ENCODE measurements at regions not wholly inside any gene's neighbourhood (a gene's known extent, or its start where the extent isn't known, plus 50 kb on each side); places are given as distances from the start of the nearest gene placed in this dataset.
"Not testable (repeated sequence)": the region's sequence is repeated elsewhere in the genome, so short reads cannot be mapped to it uniquely, and the experiment has no call there.

DNA sequence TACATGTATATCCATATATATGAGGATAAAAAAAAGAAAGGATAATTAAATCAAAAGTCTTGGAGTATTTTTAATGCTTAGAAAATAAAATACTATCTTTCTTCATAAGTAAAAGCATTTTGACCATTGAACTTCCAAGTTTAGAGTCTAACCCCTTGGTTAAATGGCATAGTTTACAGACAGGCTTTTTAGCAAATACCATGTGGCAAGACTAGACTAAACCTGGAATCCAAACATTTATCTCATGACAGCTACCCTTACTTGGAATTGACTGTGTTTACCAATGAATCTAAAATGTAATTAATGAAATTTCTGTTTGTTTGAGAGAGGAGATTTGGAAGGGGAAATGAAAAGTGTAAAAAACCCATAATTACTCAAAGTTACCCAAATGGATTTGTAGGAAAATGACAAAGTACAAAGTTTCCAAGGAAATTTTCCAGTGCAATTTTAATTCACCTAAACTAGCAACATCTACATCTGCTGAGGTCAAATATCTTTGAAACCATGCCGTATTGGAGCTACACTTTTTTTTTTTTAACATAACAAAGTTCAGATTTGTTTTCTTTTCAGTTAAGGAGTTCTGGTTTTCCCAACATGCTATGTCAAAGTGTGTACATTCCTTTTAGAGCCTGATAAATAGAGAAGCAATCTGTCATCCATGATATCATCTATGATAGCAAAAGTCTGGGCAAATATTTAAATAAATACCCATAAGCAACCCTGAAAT, 272.1 kb upstream of the DAB2 start:
- DNase-seq (ENCODE audit: low read depth), result no peak

DNA sequence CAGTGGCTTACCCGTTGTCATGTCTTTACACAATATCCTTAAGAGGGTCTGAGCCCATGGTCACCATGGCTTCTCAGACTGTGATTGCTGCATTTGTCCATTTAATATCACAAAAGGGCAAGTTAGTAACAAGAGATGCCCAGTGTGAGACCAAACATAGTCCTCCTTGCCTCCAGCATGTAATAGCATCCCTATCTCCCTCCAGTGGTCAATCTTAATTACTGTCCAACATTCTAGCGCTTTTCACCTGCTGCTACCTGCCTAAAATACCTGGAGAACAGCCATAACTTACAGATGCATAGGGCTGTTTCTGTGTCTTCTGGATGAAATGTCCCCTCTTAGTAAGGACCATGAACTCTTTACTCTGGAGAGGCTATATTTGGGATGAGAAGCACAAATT, 267.2 kb upstream of the DAB2 start:
- DNase-seq (ENCODE audit: low read depth), result no peak

DNA sequence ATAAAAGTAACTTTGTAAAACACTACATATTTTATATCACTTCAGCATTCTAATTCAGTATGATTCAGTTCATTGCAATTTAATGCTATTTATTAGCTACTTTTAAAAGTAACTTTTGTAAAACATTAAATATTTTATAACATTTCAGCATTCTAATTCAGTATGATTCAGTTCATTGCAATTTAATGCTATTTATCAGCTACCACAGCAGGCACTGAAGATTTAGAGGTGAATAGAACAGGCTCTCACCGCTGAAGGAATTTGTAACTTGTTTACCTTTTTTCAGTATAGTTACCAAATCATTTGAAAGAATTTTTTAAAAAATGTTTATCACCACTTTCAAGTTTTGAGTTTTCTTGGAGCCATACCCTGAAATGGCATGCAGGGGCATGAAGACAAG, 266.4 kb upstream of the DAB2 start:
- no peak for DNase-seq (ENCODE audit: low read depth)

DNA sequence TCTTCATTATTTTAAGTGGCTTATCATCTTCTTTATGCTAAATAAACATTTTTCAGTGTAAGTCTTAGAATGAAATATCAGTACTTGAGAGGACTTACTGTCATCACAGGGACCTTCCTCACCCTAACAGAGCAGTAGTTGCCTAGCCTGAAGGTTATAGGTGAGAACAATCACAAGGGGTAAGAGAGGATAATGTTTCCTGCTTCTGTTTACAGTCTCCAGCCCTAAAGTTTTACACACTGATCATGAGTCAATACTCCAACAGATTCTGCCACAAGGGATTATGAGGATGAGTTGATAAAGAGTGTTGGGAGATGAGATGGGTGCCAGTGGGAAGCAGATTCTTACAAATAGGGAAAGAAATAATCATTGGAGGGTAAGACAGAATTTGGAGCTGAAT, 265.1 kb upstream of the DAB2 start:
- DNase-seq (ENCODE audit: low read depth), result no peak

DNA sequence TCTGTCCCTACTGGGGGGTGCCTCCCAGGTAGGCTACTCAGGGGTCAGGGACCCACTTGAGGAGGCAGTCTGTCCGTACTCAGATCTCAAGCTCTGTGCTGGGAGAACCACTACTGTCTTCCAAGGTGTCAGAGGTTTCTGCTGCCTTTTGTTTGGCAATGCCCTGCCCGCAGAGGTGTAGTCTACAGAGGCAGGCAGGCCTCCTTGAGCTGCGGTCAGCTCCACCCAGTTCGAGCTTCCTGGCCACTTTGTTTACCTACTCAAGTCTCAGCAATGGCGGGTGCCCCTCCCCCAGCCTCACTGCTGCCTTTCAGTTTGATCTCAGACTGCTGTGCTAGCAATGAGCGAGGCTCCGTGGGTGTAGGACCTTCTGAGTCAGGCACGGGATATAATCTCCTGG, 263.1 kb upstream of the DAB2 start:
- not testable (repeated sequence) for DNase-seq (ENCODE audit: low read depth)

DNA sequence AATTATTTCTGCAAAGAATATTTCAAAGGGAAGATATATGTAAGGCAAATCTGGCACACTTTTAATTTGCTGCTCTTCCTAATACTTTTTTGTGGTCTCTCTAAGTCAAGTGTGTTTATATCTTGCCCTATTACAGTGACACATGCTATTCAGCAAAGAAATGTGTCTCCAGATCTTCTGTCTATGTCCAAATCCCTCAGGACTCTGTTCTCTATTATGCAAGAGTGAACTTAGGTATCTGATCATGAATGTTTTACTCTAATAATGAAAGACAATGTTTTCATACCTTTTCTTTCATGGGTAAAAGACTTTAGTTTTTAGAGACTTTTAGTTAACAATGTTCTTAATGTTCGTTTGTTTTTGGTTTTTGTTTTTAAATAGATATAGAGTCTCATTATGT, 255.4 kb upstream of the DAB2 start:
- DNase-seq (ENCODE audit: low read depth), result no peak

DNA sequence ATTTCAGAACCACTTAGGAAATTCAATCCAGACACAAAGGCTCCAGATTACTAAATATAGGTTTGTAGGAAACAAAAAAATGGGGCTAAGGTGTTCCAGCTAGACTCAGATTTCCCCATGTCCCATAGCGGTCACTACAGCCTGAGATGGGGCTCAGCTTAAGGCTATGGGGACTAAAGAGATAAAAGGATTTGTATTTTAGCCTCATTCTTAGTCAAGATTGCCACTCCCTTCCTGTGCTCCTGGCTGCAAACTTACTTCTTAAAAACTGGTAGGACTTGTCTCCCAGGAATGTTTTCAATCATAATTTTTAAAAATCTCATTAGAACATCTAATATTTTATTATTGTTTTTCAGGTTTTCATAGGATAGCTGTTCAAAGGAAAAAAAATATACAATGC, 253.8 kb upstream of the DAB2 start:
- no peak for DNase-seq (ENCODE audit: low read depth)

DNA sequence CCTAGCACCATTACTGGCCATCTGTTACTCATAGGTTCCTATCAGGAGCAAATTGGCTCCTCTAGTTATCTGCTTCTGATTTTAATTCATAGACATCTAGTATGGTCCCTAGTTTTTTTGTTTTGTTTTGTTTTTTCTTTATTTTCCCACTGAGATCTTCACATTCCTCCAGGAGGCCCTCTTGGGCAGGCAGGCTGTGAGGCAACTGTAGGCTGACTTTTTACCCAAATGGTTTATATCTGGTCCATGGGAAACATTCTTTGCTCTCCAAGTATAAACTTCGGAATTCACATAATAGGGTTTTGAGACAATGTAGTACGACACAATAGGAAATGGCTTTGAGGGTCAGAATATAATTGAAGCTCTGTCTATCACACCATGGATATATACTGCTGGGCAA, 250.9 kb upstream of the DAB2 start:
- no peak for DNase-seq (ENCODE audit: low read depth)

DNA sequence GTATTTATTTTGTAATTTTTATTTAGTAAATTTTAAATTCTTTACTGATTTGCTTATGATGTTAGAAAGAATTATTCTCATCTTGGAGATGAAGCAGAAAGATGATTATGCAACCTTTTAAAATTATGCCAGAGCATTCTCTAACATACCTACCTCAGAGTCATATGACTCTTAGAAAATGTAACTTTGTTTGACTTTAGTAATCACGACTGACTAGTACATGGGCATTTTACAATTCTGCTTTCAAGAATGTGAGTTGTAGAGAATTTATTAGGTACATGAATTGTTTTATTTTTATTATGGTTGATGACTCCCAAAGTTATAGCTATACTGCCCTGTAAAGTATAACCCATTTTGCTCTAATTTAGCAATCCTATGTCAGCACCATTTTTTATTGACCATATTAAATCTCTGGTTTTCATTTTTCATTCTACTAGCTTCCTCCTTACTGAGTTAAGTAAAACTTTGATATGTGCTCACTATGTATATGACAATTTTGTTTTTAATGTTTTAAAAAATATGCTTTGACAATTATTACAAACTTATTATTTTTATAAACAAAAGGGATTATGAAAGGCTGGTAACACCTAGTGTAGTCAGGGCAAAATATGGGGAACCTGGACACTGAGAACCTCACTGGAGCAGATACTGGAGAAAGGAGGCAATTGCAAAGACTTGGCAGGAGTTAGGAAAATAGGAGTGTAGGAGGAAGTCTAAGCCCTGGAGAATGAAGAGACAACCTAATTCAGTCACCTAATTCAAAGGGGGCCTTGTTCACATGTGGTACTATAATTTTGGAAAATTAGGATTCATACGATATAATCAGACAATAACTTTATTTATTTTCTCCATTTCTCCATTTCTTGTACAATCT, 249.7 kb upstream of the DAB2 start:
- DNase-seq (ENCODE audit: low read depth), result no peak

DNA sequence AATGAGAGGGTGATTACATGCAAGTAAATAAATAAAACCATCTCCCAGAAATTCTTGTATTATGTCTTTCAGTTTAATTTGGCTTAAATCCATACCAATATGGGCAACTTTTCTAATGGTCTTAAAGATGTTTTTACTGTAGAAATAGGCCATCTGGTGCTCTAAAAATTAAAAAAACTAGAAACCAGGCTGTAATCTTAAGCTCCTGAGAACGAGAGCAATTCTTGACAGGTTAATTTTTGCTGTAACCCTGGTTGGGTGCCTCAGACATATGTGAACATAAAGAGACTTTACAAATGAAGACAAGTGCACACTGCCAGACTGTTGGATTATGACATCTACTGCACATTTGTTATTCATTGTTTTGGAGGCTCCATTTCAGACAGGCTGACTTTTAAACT, 246.8 kb upstream of the DAB2 start:
- no peak for DNase-seq (ENCODE audit: low read depth)

DNA sequence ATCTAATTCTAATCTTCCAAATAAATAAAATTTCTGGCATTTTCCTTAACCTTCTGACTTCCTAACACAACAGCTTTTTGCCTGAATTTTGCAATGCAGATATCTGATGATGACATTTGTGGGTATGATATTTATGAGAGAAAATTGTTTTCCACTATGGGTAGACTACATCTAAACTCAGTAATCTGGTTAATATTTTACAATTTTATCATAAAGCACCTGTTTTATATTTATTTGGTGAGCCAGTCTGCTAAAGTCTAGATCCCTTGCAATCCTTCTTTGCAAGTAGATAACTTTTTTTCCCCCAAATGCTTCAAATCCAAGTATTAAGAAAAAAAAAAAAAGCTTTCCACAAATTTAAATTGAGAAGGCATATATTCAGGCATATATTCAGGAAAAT, 246.2 kb upstream of the DAB2 start:
- no peak for DNase-seq (ENCODE audit: low read depth)

DNA sequence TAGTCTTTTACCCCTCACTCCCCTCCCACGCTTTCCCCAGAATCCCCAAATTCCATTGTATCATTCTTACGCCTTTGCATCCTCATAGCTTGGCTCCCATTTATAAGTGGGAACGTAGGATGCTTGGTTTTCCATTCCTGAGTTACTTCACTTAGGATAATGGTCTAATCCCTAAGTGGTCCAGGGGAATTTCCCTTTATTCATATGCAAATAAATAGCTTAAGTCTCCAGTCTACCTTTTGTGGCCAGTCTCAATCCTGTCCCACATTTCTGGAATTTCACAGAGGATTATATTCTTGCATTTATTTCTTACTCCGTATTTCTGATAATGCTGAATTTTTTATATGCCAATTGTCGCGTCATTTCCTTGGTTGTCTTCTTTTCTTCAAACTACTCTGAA, 245.6 kb upstream of the DAB2 start:
- DNase-seq (ENCODE audit: low read depth), result no peak

DNA sequence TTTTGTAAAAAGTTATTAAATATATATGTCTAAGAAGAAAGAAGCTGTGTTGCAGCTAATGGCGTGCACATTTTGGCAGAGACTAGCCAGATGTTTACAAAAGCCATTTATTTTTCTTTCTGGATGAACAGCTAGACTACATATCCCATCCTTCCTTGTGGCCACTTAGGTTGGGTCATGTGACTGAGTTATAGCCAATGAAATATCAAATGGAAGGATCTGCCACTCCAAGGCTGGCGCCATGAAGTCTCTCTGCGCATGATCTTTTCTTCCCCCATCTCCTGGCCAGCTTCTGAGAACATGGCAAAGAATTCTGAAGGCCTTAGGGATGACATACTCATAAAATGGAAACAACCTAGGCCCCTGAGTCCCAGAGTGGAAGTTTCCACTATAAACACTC, 244.2 kb upstream of the DAB2 start:
- DNase-seq (ENCODE audit: low read depth), result no peak

DNA sequence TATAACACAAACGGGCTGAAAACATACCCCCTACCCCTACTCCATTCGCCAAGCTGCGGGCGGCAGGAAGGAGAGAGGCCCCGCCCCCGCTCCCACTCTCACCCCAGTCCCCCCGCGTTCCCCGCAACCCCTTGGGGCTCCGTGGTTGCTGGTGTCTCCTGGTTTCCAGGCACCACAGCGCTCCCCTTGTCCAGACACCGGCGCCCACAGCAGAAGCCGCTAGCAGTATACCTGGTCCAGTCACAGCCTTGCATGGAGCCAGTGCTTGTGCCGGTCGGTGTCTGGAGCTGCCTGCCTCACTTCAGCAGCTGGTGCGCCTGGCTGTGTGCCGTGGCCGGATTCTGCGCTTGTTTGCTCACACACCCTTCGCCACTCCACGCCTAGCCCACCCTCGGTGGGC, 240.5 kb upstream of the DAB2 start:
- no peak for DNase-seq (ENCODE audit: low read depth)

DNA sequence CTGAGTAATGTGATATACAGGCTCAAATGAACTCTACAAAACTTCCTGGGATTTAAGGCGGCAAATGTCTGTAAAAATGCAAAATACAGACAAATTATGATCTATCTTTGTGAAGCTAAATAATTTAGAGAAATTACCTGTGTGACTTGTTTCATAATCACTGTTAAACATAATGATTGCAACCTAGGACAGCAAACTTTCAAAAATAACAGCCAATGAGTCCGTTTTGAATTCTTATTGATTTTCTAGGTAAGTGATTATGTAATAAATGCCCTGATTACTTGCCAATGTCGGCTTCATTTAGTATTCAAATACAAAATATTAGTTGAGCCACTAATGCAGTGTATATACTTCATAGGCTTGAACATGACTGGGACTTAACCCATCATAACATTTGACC, 238.2 kb upstream of the DAB2 start:
- DNase-seq (ENCODE audit: low read depth), result no peak

DNA sequence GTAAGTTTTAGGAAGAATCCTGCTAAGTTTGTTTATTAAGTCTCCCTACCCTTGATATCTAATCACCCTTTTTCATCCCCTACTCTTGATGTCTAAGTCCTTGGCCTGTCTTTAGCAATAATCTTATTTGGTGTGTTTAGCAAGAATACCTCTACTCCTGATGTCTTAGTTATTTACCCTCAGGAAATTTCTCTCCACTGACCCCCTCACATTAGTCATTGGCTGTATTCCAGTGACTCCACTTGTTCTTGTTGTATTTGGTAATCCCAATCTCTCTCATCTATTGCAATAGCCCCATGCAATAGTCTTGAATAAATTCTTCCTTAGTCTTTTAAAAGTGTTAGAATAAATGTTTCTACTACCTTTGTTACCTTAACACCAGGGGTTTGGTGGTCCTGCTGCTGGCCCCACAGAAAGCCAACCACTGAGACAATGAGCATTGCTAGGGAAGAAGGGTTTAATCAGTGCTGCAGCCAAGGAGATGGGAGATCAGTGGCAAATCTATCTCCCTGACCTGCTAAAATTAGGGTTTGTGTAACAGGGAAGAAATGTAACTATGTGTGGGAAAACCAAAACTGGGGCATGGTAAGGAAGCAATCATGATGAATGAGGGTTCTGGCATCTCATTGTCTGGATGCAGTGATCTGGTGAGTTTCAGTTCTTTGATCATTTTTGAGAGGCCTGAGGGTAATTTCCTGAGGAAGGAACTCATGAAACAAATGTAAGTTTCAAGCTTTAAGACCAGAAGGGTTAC, 236.4 kb upstream of the DAB2 start:
- no peak for DNase-seq (ENCODE audit: low read depth)

DNA sequence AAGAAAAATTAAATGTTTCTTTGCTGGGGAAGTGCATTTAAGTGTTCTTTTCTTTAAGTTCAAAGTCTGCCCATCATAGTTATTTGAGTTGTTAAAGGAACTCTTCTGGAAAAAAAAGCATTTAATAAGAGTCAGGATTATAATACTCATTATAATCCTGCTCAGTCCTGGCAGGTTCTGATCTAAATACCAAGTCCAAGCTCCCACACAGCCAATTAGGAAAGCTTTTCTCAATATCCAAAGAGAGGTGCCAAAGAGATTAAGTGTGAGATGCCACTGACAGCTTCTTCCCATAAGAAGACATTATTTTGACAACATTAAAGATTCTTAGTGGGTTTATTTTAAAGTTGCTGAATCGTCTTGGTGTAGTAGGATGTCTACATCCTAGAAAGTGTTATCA, 235.2 kb upstream of the DAB2 start:
- DNase-seq (ENCODE audit: low read depth), result no peak

DNA sequence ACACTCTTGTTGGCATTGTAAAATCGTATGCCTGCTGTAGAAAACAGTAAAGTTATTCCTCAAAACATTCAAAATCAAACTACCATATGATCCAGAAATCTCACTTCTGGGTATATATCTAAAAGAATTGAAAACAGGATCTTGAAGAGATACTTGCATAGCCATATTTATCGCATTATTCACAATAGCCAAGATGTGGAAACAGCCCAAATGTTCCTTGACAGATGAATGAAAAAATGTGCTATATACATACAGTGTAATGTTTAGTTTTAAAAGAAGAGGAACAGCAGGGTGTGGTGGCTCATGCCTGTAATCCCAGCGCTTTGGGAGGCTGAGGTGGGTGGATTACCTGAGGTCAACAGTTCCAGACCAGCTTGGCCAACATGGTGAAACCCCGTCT, 234.1 kb upstream of the DAB2 start:
- DNase-seq (ENCODE audit: low read depth), result no peak

DNA sequence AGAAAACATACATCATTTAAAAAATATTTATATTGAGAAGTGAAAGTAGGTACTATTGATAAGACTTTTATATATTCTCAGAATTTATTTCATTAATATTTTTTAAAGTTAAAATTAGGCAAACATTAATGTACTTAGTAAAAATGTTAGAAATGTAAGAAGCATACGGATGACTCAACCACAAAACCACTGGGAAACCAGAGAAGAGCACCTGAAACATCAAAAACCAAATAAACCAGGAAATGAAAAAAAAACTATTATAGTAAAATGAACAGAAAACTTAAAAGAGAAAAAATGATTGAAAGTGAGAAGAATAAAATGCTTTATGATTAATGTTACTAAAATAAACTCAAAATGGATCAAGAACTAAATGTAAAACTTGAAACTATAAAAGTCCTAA, 233.2 kb upstream of the DAB2 start:
- DNase-seq (ENCODE audit: low read depth), result no peak

DNA sequence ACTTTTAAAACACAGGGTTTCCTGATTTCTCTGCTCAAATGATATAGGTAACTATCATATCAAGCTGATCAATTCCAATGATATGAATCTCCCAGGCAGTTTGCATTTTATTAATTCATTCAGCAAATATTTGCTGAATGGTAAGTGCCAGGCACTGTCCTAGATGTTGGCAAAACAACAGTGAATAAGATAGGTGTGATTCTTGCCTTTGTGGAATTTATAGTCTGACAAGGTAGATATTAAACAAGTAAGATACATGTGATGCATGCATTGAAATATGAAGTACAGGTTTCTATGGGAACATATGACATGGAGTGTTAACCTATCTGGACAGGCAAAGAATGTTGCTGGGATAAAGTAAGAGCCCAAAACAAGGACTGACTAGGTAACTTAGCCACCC, 231.8 kb upstream of the DAB2 start:
- DNase-seq (ENCODE audit: low read depth), result no peak

DNA sequence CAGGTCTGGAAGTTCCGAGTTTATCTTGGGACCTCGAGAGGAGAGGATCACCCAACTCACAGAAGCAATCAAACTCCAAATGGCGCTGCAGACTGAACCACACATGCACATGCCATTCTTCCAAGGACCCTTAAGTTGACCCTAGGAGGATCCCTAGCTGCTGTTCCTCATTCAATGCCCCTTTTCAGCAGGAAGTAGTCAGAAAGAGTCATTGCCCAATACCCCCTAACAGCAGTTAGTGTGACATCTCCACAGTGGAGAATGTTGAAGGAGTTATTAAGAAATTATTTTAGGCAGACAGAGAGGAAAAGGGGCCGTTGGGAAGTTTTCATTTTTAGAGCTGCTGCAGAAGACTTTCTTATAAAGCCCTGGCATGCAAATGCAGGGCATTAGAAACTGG, 229.9 kb upstream of the DAB2 start:
- no peak for DNase-seq (ENCODE audit: low read depth)

DNA sequence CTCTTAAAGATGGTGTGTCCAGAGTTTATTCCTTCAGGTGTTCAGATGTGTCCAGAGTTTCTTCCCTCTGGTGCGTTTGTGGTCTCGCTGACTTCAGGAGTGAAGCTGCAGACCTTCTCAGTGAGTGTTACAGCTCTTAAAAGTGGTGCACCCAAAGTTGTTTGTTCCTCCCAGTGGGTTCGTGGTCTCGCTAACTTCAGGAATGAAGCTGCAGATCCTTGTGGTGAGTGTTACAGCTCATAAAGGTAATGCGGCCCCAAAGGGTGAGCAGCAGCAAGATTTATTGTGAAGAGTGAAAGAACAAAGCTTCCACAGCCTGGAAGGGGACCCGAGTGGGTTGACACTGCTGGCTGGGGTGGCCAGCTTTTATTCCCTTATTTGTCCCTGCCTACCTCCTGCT, 227.7 kb upstream of the DAB2 start:
- DNase-seq (ENCODE audit: low read depth), result not testable (repeated sequence)

DNA sequence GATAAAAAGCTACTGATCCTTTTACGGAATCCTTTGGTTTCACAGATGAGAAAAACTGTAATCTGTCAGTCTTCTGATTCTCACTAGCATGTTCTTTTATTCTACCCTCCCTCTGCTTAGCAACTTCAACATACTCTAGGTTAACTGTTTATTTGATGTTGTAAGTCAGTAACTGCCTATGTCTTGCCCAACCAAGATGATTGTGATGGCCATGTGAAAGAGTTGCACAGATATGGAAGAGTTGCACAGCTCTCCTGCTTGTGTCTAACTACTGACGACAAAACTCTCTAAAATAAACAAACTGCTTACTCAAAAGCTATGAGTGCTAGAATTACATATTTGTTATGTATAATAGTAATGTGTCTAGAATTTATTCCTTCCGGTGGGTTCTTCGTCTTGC, 227.3 kb upstream of the DAB2 start:
- no peak for DNase-seq (ENCODE audit: low read depth)

Measured in stimulated activated CD8-positive, alpha-beta memory T cell treated with anti-CD3 and anti-CD28 coated beads, Interleukin-15, amount 100 ng/mL, for 1 hour (primary cell).